CD4-positive, alpha-beta T cell (primary cell): ENCODE measurements at regions not wholly inside any gene's neighbourhood (a gene's known extent, or its start where the extent isn't known, plus 50 kb on each side); places are given as distances from the start of the nearest gene placed in this dataset.

ENCODE experiments used
- ATAC-seq: fragments of 200-7000 bp; cut with Tn5 transposase; one replicate; pipeline ENCODE4 v1.10.0; 2022; ENCODE audit warnings: mild to moderate bottlenecking; ENCODE audit not compliant: poor library complexity
- CTCF ChIA-PET: fragments of 350-600 bp; sonication (Branson Sonifier 250); formaldehyde crosslinking; loops from one replicate; lab custom pipeline; 2021; ENCODE audit warnings: antibody characterized with exemption, inconsistent platforms; lab: Charles Lee
- POLR2A ChIA-PET: fragments of 350-600 bp; sonication (Branson Sonifier 250); formaldehyde crosslinking; loops from one replicate; lab custom pipeline; 2021; ENCODE audit warnings: antibody characterized with exemption, inconsistent platforms; lab: Charles Lee
- DNase-seq, 14 experiments: peaks; one replicate each; pipeline ENCODE4 v3.0.0-alpha.2; 2013 to 2020; ENCODE audit warnings: mixed read lengths in 2 of 14
- H3K27ac ChIP-seq, 2 donors: one replicate each; pipeline versions ENCODE4 v1.5.1 to v1.7.0; 2013; ENCODE audit warnings: low read length in 2 of 2, low read depth in 1 of 2, mild to moderate bottlenecking in 1 of 2
- H3K27me3 ChIP-seq, 2 experiments: 1 replicate in 1 of 2; 2 replicates in 1 of 2; pipeline versions ENCODE4 v1.6.1 to v1.7.0; 2013; ENCODE audit warnings: low read length in 2 of 2, control low read depth in 1 of 2, mild to moderate bottlenecking in 1 of 2, moderate library complexity in 1 of 2; ENCODE audit not compliant: insufficient read depth in 2 of 2, control insufficient read depth in 1 of 2
- H3K36me3 ChIP-seq: one replicate; pipeline ENCODE4 v1.6.1; 2013; ENCODE audit warnings: low read length, control low read depth; ENCODE audit not compliant: insufficient read depth
- H3K4me1 ChIP-seq: one replicate; pipeline ENCODE4 v1.6.1; 2013; ENCODE audit warnings: low read length, control low read depth; ENCODE audit not compliant: insufficient read depth
- H3K4me3 ChIP-seq: one replicate; pipeline ENCODE4 v1.5.1; 2013; ENCODE audit warnings: mild to moderate bottlenecking, low read length, moderate library complexity
- H3K9me3 ChIP-seq, 2 experiments: 1 replicate in 1 of 2; 2 replicates in 1 of 2; pipeline versions ENCODE4 v1.6.1 to v1.7.0; 2013; ENCODE audit warnings: low read length in 2 of 2, mild to moderate bottlenecking in 2 of 2, control low read depth in 1 of 2, moderate library complexity in 1 of 2; ENCODE audit not compliant: control insufficient read depth in 1 of 2, insufficient read depth in 1 of 2
- H3K27ac Mint-ChIP-seq: one replicate; pipeline ENCODE4 v1.8.0; 2020; ENCODE audit warnings: mixed read lengths
- H3K27me3 Mint-ChIP-seq: one replicate; pipeline ENCODE4 v1.8.0; 2021; ENCODE audit warnings: mixed read lengths
- H3K36me3 Mint-ChIP-seq: one replicate; pipeline ENCODE4 v1.8.0; 2021; ENCODE audit warnings: low read depth, mixed read lengths
- H3K4me1 Mint-ChIP-seq: one replicate; pipeline ENCODE4 v1.8.0; 2021; ENCODE audit warnings: low read depth, mixed read lengths
- H3K4me3 Mint-ChIP-seq: one replicate; pipeline ENCODE4 v1.8.0; 2020; ENCODE audit warnings: mild to moderate bottlenecking, mixed read lengths
- H3K9me3 Mint-ChIP-seq: one replicate; pipeline ENCODE4 v1.8.0; 2020; ENCODE audit warnings: mixed read lengths
- CTCF ChIP-seq: fragments of 200-600 bp; IDR thresholded peaks from one replicate; pipeline ENCODE4 v1.8.0; 2022; ENCODE audit warnings: antibody characterized with exemption, mild to moderate bottlenecking
- intact Hi-C, 2 experiments: fragments of 100-400 bp; cut with DNase I in 1 of 2; cut with micrococcal nuclease in 1 of 2; formaldehyde crosslinking; loops; one replicate each; pipeline versions ENCODE4 v1.15.1 to v1.9.0; 2023 to 2025; cut with DNase I, micrococcal nuclease

DNA sequence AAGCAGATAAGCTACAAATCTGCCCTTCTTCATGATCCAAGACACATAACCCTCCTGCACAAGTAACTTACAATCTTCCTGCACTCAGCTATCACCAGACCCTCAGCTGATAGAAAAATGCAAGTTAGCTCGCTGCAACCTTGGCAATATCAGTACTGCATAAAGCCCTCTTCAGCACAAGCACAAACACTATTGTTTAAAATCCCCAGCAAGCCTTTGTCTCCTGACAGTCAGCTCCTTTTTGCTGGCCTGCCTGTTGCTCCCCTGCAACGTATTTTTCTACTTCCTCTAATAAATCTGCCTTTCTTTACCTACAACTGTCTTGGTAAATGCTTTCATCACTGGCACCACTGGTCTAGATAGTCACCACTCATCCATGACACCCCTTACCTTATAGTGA, 59.8 kb downstream of the BAMBI start:
- no peaks in the 10 kb centered on the region for H3K36me3 Mint-ChIP-seq
- Histone ChIP-seq H3K27me3 (peaks cover 0 to 4% of the 10 kb centered on the region in 2 experiments), H3K27ac (no peak overlapping the region), H3K4me3 (no peak overlapping the region), H3K36me3 (no peaks in the 10 kb centered on the region), H3K9me3 (peaks cover 5 to 8% of the 10 kb centered on the region in 2 experiments), H3K4me1 (no peaks in the 10 kb centered on the region)
- ChIA-PET POLR2A (no interaction called here), CTCF (no interaction called here)
- TF ChIP-seq CTCF: no peak
- intact Hi-C loops: no loop called here
- no peak overlapping the region for H3K27ac Mint-ChIP-seq
- H3K4me3 Mint-ChIP-seq: no peak overlapping the region
- no peaks in the 10 kb centered on the region for H3K4me1 Mint-ChIP-seq
- ATAC-seq (no peak), DNase-seq (no peak)
- H3K27me3 Mint-ChIP-seq: peaks cover 31% of the 10 kb centered on the region
- H3K9me3 Mint-ChIP-seq: peaks cover 9% of the 10 kb centered on the region

GRCh38 chr10:28738200-28738599, 60.9 kb downstream of the BAMBI start:
- Mint-ChIP-seq H3K9me3 (peaks cover 7% of the 10 kb centered on the region), H3K27ac (no peak overlapping the region), H3K36me3 (no peaks in the 10 kb centered on the region), H3K4me3 (no peak overlapping the region), H3K27me3 (peaks cover 36% of the 10 kb centered on the region), H3K4me1 (no peaks in the 10 kb centered on the region)
- intact Hi-C loops: no loop called here
- Histone ChIP-seq H3K9me3 (peaks cover 3 to 5% of the 10 kb centered on the region in 2 experiments), H3K36me3 (no peaks in the 10 kb centered on the region), H3K27ac (no peak overlapping the region), H3K4me1 (no peaks in the 10 kb centered on the region), H3K27me3 (peaks cover 0 to 4% of the 10 kb centered on the region in 2 experiments), H3K4me3 (no peak overlapping the region)
- TF ChIP-seq CTCF: no peak
- ChIA-PET POLR2A (no interaction called here), CTCF (no interaction called here)
- ATAC-seq (no peak), DNase-seq (no peak)

GRCh38 chr10:28743576-28743975, 66.3 kb downstream of the BAMBI start:
- no peaks in the 10 kb centered on the region for H3K36me3 Mint-ChIP-seq
- intact Hi-C loops: no loop called here
- ChIA-PET POLR2A (no interaction called here), CTCF (no interaction called here)
- H3K4me3 ChIP-seq: no peak overlapping the region
- no peak for ATAC-seq
- no peaks in the 10 kb centered on the region for H3K9me3 ChIP-seq
- no peaks in the 10 kb centered on the region for H3K36me3 ChIP-seq
- no peaks in the 10 kb centered on the region for H3K4me1 Mint-ChIP-seq
- peaks cover 0 to 4% of the 10 kb centered on the region in 2 experiments for H3K27me3 ChIP-seq
- peaks cover 4% of the 10 kb centered on the region for H3K9me3 Mint-ChIP-seq
- peaks cover 28% of the 10 kb centered on the region for H3K27me3 Mint-ChIP-seq
- H3K27ac ChIP-seq: no peak overlapping the region
- no peak overlapping the region for H3K4me3 Mint-ChIP-seq
- no peak overlapping the region for H3K27ac Mint-ChIP-seq
- no peaks in the 10 kb centered on the region for H3K4me1 ChIP-seq
- no peak for TF ChIP-seq CTCF
- no peak for DNase-seq
